Middle frontal gyrus (tissue), 1 donor: ENCODE measurements at regions not wholly inside any gene's neighbourhood (a gene's known extent, or its start where the extent isn't known, plus 50 kb on each side); places are given as distances from the start of the nearest gene placed in this dataset.

Experiments
- DNase-seq: peaks from one replicate; pipeline ENCODE4 v3.0.0-alpha.2; 2015; ENCODE audit warnings: low spot score; ENCODE audit errors: extremely low spot score

- DNase-seq, result no peak
Observed at GRCh38 chr5:118778941-118779340, 209.4 kb downstream of the DTWD2 start.

GRCh38 chr5:118777189-118777736 lies 211.1 kb downstream of the DTWD2 start:
- no peak for DNase-seq

- DNase-seq, result no peak
Observed at GRCh38 chr5:118776755-118777154, 211.6 kb downstream of the DTWD2 start.

DNA sequence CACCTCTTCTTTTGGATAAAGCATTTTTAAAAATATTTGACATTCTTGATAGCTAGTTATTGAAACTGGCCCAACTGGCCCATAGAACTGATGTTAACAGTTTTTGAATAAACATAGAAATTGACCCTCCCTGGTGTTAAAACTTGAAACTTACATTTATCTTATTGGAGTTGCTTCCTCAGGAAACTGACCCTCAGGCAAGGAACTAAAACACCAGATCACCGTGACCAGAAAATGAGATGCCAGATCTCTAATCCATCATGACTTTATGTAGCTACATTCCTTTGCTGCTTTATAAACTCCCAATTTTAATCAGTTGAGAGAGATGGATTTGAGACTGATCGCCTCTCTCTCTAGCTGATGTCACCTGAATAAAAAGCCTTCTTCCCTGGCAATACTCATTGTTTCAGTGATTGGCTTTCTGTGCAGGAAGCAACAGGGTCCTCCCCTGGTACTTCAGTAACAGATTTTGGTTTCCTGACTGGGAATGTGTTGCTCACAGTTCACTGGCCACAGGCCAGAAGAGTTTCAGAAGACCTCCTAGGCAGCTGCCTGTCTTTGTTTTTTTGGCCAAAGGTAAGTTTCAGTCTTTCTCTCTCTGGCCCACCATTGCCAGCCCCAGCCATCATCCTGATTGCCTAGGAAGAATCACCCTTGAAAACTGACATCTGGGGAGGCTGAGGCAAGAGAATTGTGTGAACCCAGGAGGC lies 212.4 kb downstream of the DTWD2 start:
- no peak for DNase-seq

DNA sequence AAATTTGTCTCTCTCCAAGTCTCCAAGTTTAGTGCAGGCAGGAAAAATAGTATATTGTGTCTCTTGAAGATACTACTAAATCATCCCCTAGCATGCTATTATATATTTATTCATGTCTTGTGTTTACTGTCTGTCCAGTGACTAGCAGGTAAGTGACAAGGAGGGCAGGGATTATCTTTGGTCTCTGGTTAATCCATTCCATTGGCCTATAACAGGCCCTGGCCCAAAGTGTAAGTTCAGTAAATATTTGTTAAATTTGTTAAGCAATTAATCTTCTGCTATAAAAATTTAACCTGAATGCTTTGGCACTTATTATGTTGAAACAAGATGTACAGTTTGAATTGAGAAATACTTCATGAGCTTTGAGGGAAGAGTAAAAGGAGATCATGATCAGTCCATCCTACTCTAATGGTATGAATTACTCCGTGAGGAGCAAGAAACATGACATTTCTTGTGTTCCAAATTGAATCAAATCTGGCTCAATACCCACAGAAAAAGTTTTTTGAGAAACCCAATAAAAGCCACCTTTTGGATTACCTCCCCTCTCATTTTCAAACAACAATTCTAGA lies 219.7 kb downstream of the DTWD2 start:
- DNase-seq, result no peak

DNA sequence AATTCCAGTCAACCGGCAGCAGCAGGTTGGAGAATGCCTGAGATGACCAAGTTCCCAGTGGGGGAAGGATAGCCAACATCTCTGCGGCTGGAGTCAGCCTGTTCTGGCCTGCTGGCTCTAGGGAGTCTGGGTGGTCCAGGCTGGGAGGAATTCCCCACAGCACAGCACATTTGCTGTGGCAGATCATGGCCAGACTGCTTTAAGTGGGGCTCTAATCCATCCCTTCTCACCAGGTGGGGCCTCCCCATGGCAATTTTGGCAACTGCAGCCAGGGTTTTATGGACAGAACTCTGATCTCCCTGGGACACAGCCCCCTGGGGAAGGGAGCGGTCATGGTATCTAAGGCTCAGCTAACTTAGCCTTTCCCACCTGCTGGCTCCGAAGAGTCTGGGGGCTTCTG lies 226.1 kb downstream of the DTWD2 start:
- no peak for DNase-seq

DNA sequence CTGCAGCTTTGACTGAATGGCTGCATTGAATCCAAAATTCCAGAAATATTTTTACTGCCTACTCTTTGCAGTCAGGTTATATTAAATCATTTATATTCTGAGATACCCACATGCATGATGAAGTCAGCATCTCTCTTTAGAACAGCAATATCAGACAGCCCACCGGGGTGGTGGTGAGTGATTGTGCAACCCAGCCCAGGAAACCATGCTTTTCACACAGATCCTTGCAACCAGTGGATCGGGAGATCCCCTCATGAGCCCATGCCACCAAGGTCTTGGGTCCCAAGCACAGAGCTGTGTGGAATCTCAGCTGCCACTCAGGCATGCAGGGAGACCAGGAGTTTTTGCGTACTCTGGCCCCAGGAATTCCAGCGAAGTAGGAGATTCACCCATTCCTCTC lies 226.5 kb downstream of the DTWD2 start:
- no peak for DNase-seq

- DNase-seq, result no peak
Observed at GRCh38 chr5:118752969-118753368, 235.4 kb downstream of the DTWD2 start.

- no peak for DNase-seq
Observed at GRCh38 chr5:118736396-118736795, 252.0 kb downstream of the DTWD2 start.

DNA sequence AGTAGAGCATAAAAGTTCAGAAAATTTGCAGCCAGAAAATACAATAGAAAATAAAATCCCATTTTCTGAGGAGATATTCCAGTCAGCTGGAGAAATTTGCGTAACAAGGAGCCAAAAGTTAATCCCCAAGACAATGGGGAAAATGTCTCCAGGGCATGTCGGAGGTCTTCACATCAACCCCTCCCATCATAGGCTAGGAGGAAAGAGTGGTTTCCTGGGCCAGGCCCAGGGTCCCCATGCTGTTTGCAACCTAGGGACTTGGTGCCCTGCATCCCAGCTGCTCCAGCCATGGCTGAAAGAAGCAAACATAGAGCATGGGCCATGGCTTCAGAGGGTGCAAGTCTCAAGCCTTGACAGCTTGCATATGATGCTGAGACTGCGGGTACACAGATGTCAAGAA lies 255.0 kb downstream of the DTWD2 start:
- no peak for DNase-seq

- no peak for DNase-seq
Observed at GRCh38 chr5:118728191-118728590, 260.2 kb downstream of the DTWD2 start.

GRCh38 chr5:118726891-118727290 lies 261.5 kb downstream of the DTWD2 start:
- DNase-seq, result no peak

- DNase-seq, result no peak
Observed at GRCh38 chr5:118723021-118723338, 265.4 kb downstream of the DTWD2 start.

- no peak for DNase-seq
Observed at GRCh38 chr5:118722122-118723020, 266.0 kb downstream of the DTWD2 start.

DNA sequence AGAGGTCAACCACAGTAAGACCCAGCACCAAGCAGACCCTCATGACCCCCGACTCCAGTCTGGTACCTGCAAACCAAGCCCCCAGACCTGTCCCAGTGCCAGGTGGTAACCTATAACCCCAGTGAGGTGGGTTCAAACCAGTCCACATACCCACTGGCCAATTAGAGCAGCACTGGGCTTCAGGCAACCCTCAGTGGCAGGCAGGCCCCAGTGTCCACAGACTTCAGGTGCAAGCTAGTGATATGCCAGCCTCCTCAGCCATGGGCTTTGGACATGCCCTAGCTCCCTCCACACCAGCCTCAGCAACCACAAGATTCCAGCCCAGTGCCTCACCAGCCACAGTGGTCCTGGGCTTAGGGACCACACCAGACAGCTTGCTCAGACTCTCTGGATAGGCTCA lies 276.6 kb downstream of the DTWD2 start:
- no peak for DNase-seq

- no peak for DNase-seq
Observed at GRCh38 chr5:118705959-118706667, 282.2 kb downstream of the DTWD2 start.

- DNase-seq, result no peak
Observed at GRCh38 chr5:118703241-118703640, 285.1 kb downstream of the DTWD2 start.

DNA sequence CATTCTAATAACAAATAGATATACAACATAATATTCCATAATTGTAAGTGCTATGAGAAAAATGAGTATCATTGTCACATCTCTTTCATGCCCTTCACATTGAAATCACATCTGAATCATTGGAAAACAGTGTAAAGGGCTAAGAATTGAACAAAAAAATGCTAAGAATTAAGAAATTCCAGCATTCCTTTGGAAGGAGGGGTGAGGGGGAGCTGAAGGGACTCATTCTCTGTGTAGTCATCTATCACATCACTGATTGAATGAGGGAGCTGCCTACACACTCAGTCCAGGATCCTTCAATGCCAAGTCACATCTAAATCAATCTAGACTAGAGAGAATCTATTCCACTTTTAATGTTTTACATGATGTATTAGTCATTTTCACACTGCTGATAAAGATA lies 286.6 kb downstream of the DTWD2 start:
- DNase-seq, result no peak

GRCh38 chr5:118700510-118700909 lies 287.8 kb downstream of the DTWD2 start:
- DNase-seq, result no peak

DNA sequence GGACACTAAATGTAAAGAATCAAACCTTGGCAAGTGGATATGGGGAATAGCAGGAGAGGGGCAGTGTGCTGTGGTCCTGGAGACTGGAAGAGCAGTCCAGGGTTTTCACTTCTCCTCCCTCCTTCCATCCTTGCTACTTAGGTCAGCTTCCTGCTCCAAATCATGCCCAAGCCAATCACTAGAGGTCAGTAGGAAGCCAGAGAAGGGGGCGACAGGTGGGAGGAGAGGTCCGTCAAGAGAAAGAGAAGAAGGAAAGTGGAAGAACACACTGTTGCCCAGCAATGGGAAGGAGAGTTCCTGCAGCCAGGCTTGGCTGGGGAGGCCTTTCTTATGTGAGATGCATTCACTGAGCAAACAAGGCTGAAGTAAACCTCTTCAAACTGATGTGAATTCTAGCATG lies 289.6 kb downstream of the DTWD2 start:
- no peak for DNase-seq

DNA sequence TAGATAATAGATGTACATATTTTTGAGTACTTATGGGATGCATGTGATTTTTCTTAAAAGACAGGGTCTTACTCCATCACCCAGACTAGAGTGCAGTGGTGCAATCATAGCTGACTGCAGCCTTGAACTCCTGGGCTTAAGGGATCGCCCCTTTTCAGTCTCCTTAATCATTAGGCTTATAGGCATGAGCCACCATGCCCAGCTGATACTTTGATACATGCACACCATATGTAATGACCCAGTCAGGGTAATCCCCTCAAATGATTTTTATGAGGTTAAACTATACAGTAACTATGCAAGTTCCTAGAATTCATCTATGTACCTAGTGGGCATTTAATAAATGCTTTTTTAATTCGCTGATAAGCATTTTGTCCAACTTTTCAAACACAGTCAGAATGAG lies 292.3 kb downstream of the DTWD2 start:
- DNase-seq, result no peak
